GM23248 (cell line): ENCODE measurements at regions not wholly inside any gene's neighbourhood (a gene's known extent, or its start where the extent isn't known, plus 50 kb on each side); places are given as distances from the start of the nearest gene placed in this dataset.

Experiments used
- EZH2 ChIP-seq: fragments of 200-600 bp; sonication (generic); IDR thresholded peaks from 2 replicates; pipeline ENCODE4 v1.6.1; 2018; ENCODE audit warnings: antibody characterized with exemption, mild to moderate bottlenecking; ENCODE audit not compliant: insufficient read depth, poor library complexity, severe bottlenecking
- EZH2phosphoT487 ChIP-seq: fragments of 200-600 bp; sonication (generic); IDR thresholded peaks from 2 replicates; pipeline ENCODE4 v1.6.1; 2018; ENCODE audit warnings: antibody characterized with exemption, moderate library complexity, mild to moderate bottlenecking, low read depth; ENCODE audit not compliant: insufficient read depth

DNA sequence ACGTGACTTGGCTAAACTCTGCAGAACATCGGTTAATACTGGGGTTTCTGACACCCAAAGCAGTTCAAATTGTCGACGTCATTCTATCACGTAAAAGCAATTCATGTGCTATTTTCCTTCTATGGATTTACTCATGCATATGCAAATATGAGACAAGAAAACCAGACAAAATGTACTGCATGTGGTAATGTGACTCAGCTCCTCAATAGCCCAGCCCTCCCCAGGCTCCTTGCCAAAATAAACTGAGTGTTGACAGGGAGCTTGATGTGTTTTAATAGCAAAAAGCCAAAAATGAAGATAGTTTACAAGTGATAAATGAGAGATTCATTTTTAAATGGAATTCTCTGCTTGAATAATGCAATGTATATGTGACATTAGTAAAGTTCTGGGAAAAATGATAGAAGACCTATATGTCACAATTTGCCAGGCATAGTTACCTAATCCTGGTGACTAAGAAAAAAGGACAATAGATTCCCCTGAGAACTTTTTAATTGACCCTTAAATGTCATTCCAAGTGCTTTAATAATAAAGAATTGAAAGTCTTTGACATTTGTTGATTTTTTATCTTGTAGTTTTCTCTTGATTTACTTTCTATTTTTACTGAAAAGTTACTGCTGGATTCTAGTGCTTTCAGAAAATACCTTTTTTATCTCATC, 1700.6 kb upstream of the TENM3 start:
- no peak for TF ChIP-seq EZH2phosphoT487
- no peak for TF ChIP-seq EZH2
